Stomach (tissue), 8 donors: ENCODE measurements at regions not wholly inside any gene's neighbourhood (a gene's known extent, or its start where the extent isn't known, plus 50 kb on each side); places are given as distances from the start of the nearest gene placed in this dataset.

ENCODE experiments used
- DNase-seq, 2 donors: peaks; one replicate each; pipeline versions ENCODE4 v3.0.0 to v3.0.0-alpha.2; 2013 to 2019
- H3K27ac ChIP-seq, 5 donors: fragments of 200-600 bp in 4 of 5; sonication (generic) in 4 of 5; one replicate each; pipeline ENCODE4 v1.5.1; 2013 to 2019; ENCODE audit warnings: mild to moderate bottlenecking in 1 of 5, moderate library complexity in 1 of 5
- H3K27me3 ChIP-seq, 3 donors: fragments of 200-600 bp; sonication (generic); one replicate each; pipeline ENCODE4 v1.5.1; 2017 to 2019; ENCODE audit warnings: mixed run types in 1 of 3
- H3K36me3 ChIP-seq, 4 donors: fragments of 200-600 bp; sonication (generic); 1 replicate in 3 of 4; 2 replicates in 1 of 4; pipeline ENCODE4 v1.5.1; 2016 to 2019
- H3K4me1 ChIP-seq, 4 donors: fragments of 200-600 bp; sonication (generic); one replicate each; pipeline ENCODE4 v1.5.1; 2016 to 2019
- H3K4me3 ChIP-seq, 4 donors: fragments of 200-600 bp; sonication (generic) in 3 of 4; one replicate each; pipeline ENCODE4 v1.5.1; 2016 to 2019; ENCODE audit warnings: mild to moderate bottlenecking in 1 of 4
- H3K9me3 ChIP-seq, 4 donors: fragments of 200-600 bp; sonication (generic); one replicate each; pipeline ENCODE4 v1.5.1; 2016 to 2019
- EP300 ChIP-seq: sonication (generic); formaldehyde crosslinking; IDR thresholded peaks from one replicate; pipeline ENCODE4 v1.6.1; 2017; ENCODE audit warnings: antibody characterized with exemption
- POLR2A ChIP-seq, 4 donors: fragments of 450-650 bp; IDR thresholded peaks; one replicate each; pipeline ENCODE4 v1.6.1; 2016; ENCODE audit warnings: antibody characterized with exemption in 4 of 4, control low read depth in 2 of 4, mild to moderate bottlenecking in 1 of 4, moderate library complexity in 1 of 4
- POLR2AphosphoS5 ChIP-seq, 3 donors: sonication (generic); formaldehyde crosslinking; IDR thresholded peaks; one replicate each; pipeline ENCODE4 v1.6.1; 2016; ENCODE audit warnings: antibody characterized with exemption in 3 of 3
- WGBS, 5 donors: extraction: QIAGEN DNeasy Blood & Tissue Kit in 3 of 5; methylation state at CpG; one replicate each; pipeline versions ENCODE4 v1.1.5 to v1.1.7; 2013 to 2018; 5-methylcytosine and 5-hydroxymethylcytosine counted together
- intact Hi-C: fragments of 100-400 bp; cut with DNase I; formaldehyde crosslinking; loops from one replicate; pipeline ENCODE4 v1.15.1; 2023; ENCODE audit warnings: low total_unique reads
- TF ChIP-seq, protein P1 (sequence below), 7 experiments: fragments of 450-650 bp in 4 of 7; fragments of 200-600 bp in 3 of 7; sonication (generic) in 3 of 7; IDR thresholded peaks; one replicate each; pipeline ENCODE4 v1.5.1; 2016 to 2019; ENCODE audit warnings: antibody characterized with exemption in 7 of 7, control low read depth in 2 of 7, mild to moderate bottlenecking in 1 of 7
- donor health status: healthy with polysubstance abuse.
- donor health status: Bipolar disorder and iron deficiency.
- donor health status: healthy.

DNA sequence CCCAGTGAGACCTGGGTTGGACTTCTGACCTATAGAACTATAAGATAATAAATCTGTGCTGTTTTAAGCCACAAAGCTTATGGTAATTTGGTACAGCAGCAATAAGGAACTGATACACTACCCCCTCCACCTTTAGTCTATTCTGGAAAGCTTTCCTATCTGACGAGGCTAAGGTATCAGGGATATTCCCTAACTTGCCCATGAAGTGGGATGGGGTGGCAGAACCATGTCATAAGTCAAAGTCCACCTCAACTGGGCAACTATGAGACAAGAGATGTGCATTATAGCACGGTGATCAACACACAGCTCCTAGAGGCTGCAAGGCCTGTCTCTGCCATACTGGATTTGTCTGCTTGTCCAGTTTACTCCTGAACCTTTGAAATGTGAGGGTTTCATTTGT, 146.8 kb upstream of the RAD23B start:
- Histone ChIP-seq H3K27ac (no peak overlapping the region), H3K27me3 (peaks cover 0 to 7% (median 0%) of the 10 kb centered on the region in 3 donors), H3K36me3 (no peaks in the 10 kb centered on the region), H3K9me3 (no peaks in the 10 kb centered on the region), H3K4me3 (no peak overlapping the region), H3K4me1 (no peaks in the 10 kb centered on the region)
- DNase-seq = no peak
- no peak for TF ChIP-seq EP300
- TF ChIP-seq, protein P1, sequence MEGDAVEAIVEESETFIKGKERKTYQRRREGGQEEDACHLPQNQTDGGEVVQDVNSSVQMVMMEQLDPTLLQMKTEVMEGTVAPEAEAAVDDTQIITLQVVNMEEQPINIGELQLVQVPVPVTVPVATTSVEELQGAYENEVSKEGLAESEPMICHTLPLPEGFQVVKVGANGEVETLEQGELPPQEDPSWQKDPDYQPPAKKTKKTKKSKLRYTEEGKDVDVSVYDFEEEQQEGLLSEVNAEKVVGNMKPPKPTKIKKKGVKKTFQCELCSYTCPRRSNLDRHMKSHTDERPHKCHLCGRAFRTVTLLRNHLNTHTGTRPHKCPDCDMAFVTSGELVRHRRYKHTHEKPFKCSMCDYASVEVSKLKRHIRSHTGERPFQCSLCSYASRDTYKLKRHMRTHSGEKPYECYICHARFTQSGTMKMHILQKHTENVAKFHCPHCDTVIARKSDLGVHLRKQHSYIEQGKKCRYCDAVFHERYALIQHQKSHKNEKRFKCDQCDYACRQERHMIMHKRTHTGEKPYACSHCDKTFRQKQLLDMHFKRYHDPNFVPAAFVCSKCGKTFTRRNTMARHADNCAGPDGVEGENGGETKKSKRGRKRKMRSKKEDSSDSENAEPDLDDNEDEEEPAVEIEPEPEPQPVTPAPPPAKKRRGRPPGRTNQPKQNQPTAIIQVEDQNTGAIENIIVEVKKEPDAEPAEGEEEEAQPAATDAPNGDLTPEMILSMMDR (IDR thresholded peaks at IDR 0.05) = no peak
- TF ChIP-seq POLR2A (IDR thresholded peaks at IDR 0.05) = no peak
- TF ChIP-seq POLR2AphosphoS5 (IDR thresholded peaks at IDR 0.05) = no peak
- intact Hi-C loops = no loop called here
- 82 to 89% (median 86%) methylated on average over 2 of the region's 2 CpGs for WGBS, 5 donors

DNA sequence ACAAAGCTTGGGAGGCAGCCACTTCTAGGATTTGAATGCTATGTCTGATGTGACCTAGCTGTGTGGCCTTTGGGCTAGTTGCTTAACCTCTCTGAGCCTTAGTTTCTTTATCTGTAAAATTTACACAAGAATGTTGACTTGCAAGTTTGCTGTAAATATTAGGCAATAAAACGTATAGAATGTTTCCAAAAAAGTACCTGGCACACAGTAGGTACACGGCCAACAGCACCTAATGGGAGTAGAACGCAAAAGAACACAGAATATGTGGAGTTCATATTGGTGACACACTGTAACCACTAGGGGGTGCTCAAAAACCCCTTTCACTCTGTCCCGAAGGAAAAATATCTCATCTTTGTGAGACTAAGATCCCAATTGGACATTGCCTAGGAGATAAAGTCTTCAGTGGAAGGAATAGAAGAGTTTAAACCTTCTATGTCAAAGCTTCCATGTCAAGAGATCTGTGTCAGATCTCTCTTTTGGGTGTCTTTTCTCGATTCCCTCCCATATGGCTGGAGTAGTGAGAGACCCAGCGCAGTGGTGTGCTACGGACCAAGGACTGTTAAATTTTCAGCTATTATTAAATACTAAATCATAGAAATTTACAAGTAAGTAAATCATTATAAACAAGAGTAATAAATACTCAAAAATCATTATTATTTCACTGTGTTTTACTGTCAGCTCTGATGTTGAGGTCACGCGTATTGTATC, 145.4 kb upstream of the RAD23B start:
- no peak overlapping the region for H3K27ac ChIP-seq
- no peaks in the 10 kb centered on the region for H3K27me3 ChIP-seq
- no peaks in the 10 kb centered on the region for H3K4me1 ChIP-seq
- 69 to 75% (median 71%) methylated on average over 9 of the region's 9 CpGs for WGBS, 5 donors
- peak in 1 of 2 donors; percentile 35 for DNase-seq
- TF ChIP-seq POLR2A (IDR thresholded peaks at IDR 0.05) = no peak
- TF ChIP-seq, protein P1 (IDR thresholded peaks at IDR 0.05) = peak in 3 of 7 experiments; percentile 12 to 55 (median 52)
- no peak overlapping the region for H3K4me3 ChIP-seq
- intact Hi-C loops = no loop called here
- no peaks in the 10 kb centered on the region for H3K9me3 ChIP-seq
- H3K36me3 ChIP-seq = no peaks in the 10 kb centered on the region

DNA sequence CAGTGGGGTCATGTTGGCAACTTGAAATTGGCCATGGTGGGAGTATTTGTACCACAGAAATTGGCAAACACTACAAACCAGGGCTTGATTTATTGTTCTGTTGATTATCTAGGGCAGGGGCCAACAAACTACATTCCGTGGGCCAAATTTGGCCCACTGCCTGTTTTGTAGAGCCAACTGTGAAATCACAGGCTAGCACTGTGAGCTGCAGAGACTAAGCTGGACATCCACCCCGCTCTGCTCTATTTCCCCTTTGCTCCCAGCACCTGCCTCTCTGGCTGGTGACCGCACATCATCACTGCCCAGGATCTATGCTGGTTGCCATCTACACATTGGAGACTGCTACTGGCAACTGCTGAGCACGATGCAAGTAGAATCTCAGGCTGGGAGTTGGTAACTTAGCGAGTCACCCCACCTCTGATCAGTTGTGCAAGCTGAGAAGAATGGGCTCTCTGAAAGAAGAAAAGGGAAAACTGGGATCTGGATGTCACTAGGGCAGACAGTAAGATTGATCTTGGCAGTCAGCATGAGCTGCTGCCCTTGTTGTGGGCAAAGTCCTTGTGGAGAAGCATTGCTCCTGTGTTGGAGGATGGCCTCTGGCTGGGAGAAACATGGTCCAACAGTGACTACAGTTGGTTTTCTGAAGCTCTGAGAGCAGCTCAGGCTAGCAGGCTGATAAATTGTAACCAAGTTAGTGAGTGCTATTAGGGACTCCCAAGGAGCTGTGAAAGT, 144.7 kb upstream of the RAD23B start:
- WGBS, 5 donors = 42 to 61% (median 58%) methylated on average over 4 to 5 of the region's 5 CpGs
- TF ChIP-seq POLR2A (IDR thresholded peaks at IDR 0.05) (no peak), POLR2AphosphoS5 (IDR thresholded peaks at IDR 0.05) (no peak), EP300 (no peak)
- TF ChIP-seq, protein P1 (IDR thresholded peaks at IDR 0.05) = no peak
- Histone ChIP-seq H3K9me3 (no peaks in the 10 kb centered on the region), H3K4me3 (no peak overlapping the region), H3K36me3 (no peaks in the 10 kb centered on the region), H3K4me1 (no peaks in the 10 kb centered on the region), H3K27ac (no peak overlapping the region), H3K27me3 (no peaks in the 10 kb centered on the region)
- intact Hi-C loops = no loop called here
- DNase-seq = no peak

DNA sequence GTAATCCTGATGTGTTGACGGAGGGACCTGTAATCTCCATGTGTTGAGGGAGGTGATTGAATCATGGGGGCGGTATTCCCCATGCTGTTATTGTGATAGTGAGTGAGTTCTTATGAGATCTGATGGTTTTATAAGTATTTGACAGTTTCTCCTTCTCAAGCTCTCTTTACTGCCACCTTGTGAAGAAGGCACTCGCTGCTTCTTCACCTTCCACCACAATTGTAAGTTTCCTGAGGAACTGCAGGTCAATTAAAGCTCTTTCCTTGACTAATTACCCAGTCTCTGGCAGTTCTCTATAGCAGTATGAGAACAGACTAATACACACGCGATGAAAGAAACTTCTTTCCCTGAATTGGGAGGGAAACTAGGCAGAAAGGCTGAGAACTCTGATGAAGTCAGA, 141.1 kb upstream of the RAD23B start:
- no peaks in the 10 kb centered on the region for H3K36me3 ChIP-seq
- H3K4me1 ChIP-seq = no peaks in the 10 kb centered on the region
- peak in 1 of 2 donors; percentile 28 for DNase-seq
- H3K4me3 ChIP-seq = no peak overlapping the region
- H3K9me3 ChIP-seq = no peaks in the 10 kb centered on the region
- H3K27ac ChIP-seq = no peak overlapping the region
- no peaks in the 10 kb centered on the region for H3K27me3 ChIP-seq
- TF ChIP-seq POLR2AphosphoS5 (IDR thresholded peaks at IDR 0.05) = no peak
- TF ChIP-seq, protein P1 (IDR thresholded peaks at IDR 0.05) = peak in 1 of 7 experiments; percentile 12
- 67 to 80% (median 73%) methylated on average over 5 of the region's 5 CpGs for WGBS, 5 donors
- intact Hi-C loops = no loop called here
